ENCODE measurements at regions not wholly inside any gene's neighbourhood (a gene's known extent, or its start where the extent isn't known, plus 50 kb on each side); places are given as distances from the start of the nearest gene placed in this dataset.

- TF ChIP-seq, protein P1, sequence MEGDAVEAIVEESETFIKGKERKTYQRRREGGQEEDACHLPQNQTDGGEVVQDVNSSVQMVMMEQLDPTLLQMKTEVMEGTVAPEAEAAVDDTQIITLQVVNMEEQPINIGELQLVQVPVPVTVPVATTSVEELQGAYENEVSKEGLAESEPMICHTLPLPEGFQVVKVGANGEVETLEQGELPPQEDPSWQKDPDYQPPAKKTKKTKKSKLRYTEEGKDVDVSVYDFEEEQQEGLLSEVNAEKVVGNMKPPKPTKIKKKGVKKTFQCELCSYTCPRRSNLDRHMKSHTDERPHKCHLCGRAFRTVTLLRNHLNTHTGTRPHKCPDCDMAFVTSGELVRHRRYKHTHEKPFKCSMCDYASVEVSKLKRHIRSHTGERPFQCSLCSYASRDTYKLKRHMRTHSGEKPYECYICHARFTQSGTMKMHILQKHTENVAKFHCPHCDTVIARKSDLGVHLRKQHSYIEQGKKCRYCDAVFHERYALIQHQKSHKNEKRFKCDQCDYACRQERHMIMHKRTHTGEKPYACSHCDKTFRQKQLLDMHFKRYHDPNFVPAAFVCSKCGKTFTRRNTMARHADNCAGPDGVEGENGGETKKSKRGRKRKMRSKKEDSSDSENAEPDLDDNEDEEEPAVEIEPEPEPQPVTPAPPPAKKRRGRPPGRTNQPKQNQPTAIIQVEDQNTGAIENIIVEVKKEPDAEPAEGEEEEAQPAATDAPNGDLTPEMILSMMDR (IDR thresholded peaks at IDR 0.05), result no peak
- no peak for TF ChIP-seq POLR2A (IDR thresholded peaks at IDR 0.05)
Observed at GRCh38 chr13:31927219-31927653, 104.3 kb upstream of the FRY start.
